ENCODE measurements at regions not wholly inside any gene's neighbourhood (a gene's known extent, or its start where the extent isn't known, plus 50 kb on each side); places are given as distances from the start of the nearest gene placed in this dataset.

- TF ChIP-seq, protein P1, sequence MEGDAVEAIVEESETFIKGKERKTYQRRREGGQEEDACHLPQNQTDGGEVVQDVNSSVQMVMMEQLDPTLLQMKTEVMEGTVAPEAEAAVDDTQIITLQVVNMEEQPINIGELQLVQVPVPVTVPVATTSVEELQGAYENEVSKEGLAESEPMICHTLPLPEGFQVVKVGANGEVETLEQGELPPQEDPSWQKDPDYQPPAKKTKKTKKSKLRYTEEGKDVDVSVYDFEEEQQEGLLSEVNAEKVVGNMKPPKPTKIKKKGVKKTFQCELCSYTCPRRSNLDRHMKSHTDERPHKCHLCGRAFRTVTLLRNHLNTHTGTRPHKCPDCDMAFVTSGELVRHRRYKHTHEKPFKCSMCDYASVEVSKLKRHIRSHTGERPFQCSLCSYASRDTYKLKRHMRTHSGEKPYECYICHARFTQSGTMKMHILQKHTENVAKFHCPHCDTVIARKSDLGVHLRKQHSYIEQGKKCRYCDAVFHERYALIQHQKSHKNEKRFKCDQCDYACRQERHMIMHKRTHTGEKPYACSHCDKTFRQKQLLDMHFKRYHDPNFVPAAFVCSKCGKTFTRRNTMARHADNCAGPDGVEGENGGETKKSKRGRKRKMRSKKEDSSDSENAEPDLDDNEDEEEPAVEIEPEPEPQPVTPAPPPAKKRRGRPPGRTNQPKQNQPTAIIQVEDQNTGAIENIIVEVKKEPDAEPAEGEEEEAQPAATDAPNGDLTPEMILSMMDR (IDR thresholded peaks at IDR 0.05), result no peak
- no peak for TF ChIP-seq POLR2A (IDR thresholded peaks at IDR 0.05)
- TF ChIP-seq POLR2AphosphoS5 (IDR thresholded peaks at IDR 0.05), result no peak
- TF ChIP-seq EP300 (IDR thresholded peaks at IDR 0.05), result no peak
Measured at GRCh38 chr2:71923143-71923525, 224.5 kb downstream of the CYP26B1 start.
